Hepatocyte (in vitro differentiated cells): ENCODE measurements at regions not wholly inside any gene's neighbourhood (a gene's known extent, or its start where the extent isn't known, plus 50 kb on each side); places are given as distances from the start of the nearest gene placed in this dataset.
"Not testable (repeated sequence)": the region's sequence is repeated elsewhere in the genome, so short reads cannot be mapped to it uniquely, and the experiment has no call there.

Experiments
- DNase-seq: peaks from one replicate; pipeline ENCODE4 v3.0.0-alpha.2; 2016; ENCODE audit warnings: low spot score
- H2AFZ ChIP-seq: fragments of 200-600 bp; sonication (generic); 2 replicates; pipeline ENCODE4 v1.6.0; 2016; ENCODE audit warnings: antibody characterized with exemption, mild to moderate bottlenecking
- H3K27ac ChIP-seq: fragments of 200-600 bp; sonication (generic); 2 replicates; pipeline ENCODE4 v1.5.1; 2016; ENCODE audit warnings: mild to moderate bottlenecking
- H3K27me3 ChIP-seq: fragments of 200-600 bp; sonication (generic); 2 replicates; pipeline ENCODE4 v1.6.1; 2016
- H3K36me3 ChIP-seq: fragments of 200-600 bp; sonication (generic); replicated peaks from 2 replicates; pipeline ENCODE4 v1.5.1; 2016; ENCODE audit warnings: low read depth; ENCODE audit not compliant: insufficient read depth
- H3K4me1 ChIP-seq: fragments of 200-600 bp; sonication (generic); 2 replicates; pipeline ENCODE4 v1.5.1; 2016; ENCODE audit warnings: mild to moderate bottlenecking, moderate library complexity; ENCODE audit not compliant: insufficient read depth
- H3K4me2 ChIP-seq: fragments of 200-600 bp; sonication (generic); 2 replicates; pipeline ENCODE4 v1.6.0; 2016
- H3K4me3 ChIP-seq: fragments of 200-600 bp; sonication (generic); 2 replicates; pipeline ENCODE4 v1.5.1; 2016; ENCODE audit warnings: mild to moderate bottlenecking
- H3K79me2 ChIP-seq: fragments of 200-600 bp; sonication (generic); 2 replicates; pipeline ENCODE4 v1.6.0; 2017; ENCODE audit warnings: mild to moderate bottlenecking
- H3K9me2 ChIP-seq: fragments of 200-600 bp; sonication (generic); replicated peaks from 2 replicates; pipeline ENCODE4 v1.6.0; 2017; ENCODE audit warnings: mild to moderate bottlenecking; ENCODE audit not compliant: insufficient read depth
- H3K9me3 ChIP-seq: fragments of 200-600 bp; sonication (generic); 2 replicates; pipeline ENCODE4 v1.5.1; 2016; ENCODE audit warnings: low read depth, mild to moderate bottlenecking
- H4K20me1 ChIP-seq: fragments of 200-600 bp; sonication (generic); 2 replicates; pipeline ENCODE4 v1.6.0; 2016; ENCODE audit warnings: mild to moderate bottlenecking; ENCODE audit not compliant: insufficient read depth, poor library complexity, severe bottlenecking
- CTCF ChIP-seq: fragments of 200-600 bp; sonication (generic); IDR thresholded peaks from 2 replicates; pipeline ENCODE4 v1.5.1; 2016; ENCODE audit warnings: antibody characterized with exemption, mild to moderate bottlenecking; ENCODE audit not compliant: poor library complexity
- EZH2 ChIP-seq: fragments of 200-600 bp; sonication (generic); IDR thresholded peaks from 2 replicates; pipeline ENCODE4 v1.6.1; 2016; ENCODE audit warnings: antibody characterized with exemption, mild to moderate bottlenecking, borderline replicate concordance
- EZH2phosphoT487 ChIP-seq: fragments of 200-600 bp; sonication (generic); IDR thresholded peaks from one replicate; pipeline ENCODE4 v1.6.1; 2018; ENCODE audit warnings: antibody characterized with exemption, mild to moderate bottlenecking, low read depth, moderate library complexity; ENCODE audit not compliant: unreplicated experiment, severe bottlenecking
- WGBS: methylation state at CpG from one replicate; pipeline ENCODE4 v1.1.6; 2016; ENCODE audit warnings: low lambda C conversion rate; ENCODE audit errors: missing lambda C conversion rate; 5-methylcytosine and 5-hydroxymethylcytosine counted together

- not testable (repeated sequence) for H3K36me3 ChIP-seq, H3K79me2 ChIP-seq, H2AFZ ChIP-seq, H3K9me3 ChIP-seq, H3K27me3 ChIP-seq, H3K9me2 ChIP-seq, H3K4me3 ChIP-seq, H3K4me1 ChIP-seq, H3K27ac ChIP-seq, H4K20me1 ChIP-seq, H3K4me2 ChIP-seq, DNase-seq
- 80% methylated on average over 11 of the region's 21 CpGs for WGBS
Observed at GRCh38 chr1:187616830-187617229, 788.1 kb downstream of the PLA2G4A start.

GRCh38 chr1:187617776-187618175 lies 789.0 kb downstream of the PLA2G4A start:
- TF ChIP-seq CTCF (no peak), EZH2 (no peak), EZH2phosphoT487 (no peak)
- Histone ChIP-seq H3K27me3 (no peaks in the 10 kb centered on the region), H3K9me2 (peaks cover 4% of the 10 kb centered on the region), H3K79me2 (no peaks in the 10 kb centered on the region), H2AFZ (no peak overlapping the region), H3K4me3 (no peak overlapping the region), H3K4me1 (no peaks in the 10 kb centered on the region), H3K4me2 (no peak overlapping the region), H3K36me3 (no peaks in the 10 kb centered on the region), H3K9me3 (no peaks in the 10 kb centered on the region), H3K27ac (no peak overlapping the region), H4K20me1 (no peaks in the 10 kb centered on the region)
- WGBS = 97% methylated on average over 3 of the region's 3 CpGs
- DNase-seq = no peak

- TF ChIP-seq EZH2phosphoT487 (no peak), CTCF (no peak), EZH2 (no peak)
- no peak overlapping the region for H3K4me2 ChIP-seq
- H3K4me1 ChIP-seq = no peaks in the 10 kb centered on the region
- H2AFZ ChIP-seq = no peak overlapping the region
- no peaks in the 10 kb centered on the region for H3K27me3 ChIP-seq
- no peak overlapping the region for H3K4me3 ChIP-seq
- no peaks in the 10 kb centered on the region for H3K36me3 ChIP-seq
- H4K20me1 ChIP-seq = no peaks in the 10 kb centered on the region
- H3K27ac ChIP-seq = no peak overlapping the region
- H3K9me2 ChIP-seq = peaks cover 4% of the 10 kb centered on the region
- no peak for DNase-seq
- no peaks in the 10 kb centered on the region for H3K79me2 ChIP-seq
- no peaks in the 10 kb centered on the region for H3K9me3 ChIP-seq
Observed at GRCh38 chr1:187619175-187619574, 790.4 kb downstream of the PLA2G4A start.

DNA sequence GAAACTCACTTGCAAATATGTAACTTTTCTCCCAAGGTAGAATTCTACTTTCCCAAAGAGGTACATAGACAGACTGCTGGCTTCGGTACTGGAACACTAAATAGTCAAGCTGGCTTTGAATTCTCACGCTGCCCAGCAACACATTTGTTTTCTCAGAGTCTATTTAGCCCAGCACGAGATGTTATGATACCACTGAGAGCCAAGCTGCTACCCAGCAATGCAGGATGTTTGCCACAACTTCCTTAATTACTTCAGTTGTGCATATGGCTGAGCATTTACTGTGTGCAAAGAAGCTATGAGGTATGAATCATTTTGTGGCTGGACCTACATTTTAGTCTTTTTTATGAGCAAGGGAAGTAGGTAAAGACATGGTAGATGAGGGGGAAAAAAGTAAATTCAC lies 793.2 kb downstream of the PLA2G4A start:
- WGBS = 79% methylated on average over 3 of the region's 3 CpGs
- Histone ChIP-seq H3K9me2 (peaks cover 4% of the 10 kb centered on the region), H3K9me3 (no peaks in the 10 kb centered on the region), H2AFZ (no peak overlapping the region), H4K20me1 (no peaks in the 10 kb centered on the region), H3K4me2 (no peak overlapping the region), H3K4me3 (no peak overlapping the region), H3K4me1 (no peaks in the 10 kb centered on the region), H3K27me3 (no peaks in the 10 kb centered on the region), H3K36me3 (no peaks in the 10 kb centered on the region), H3K27ac (no peak overlapping the region), H3K79me2 (no peaks in the 10 kb centered on the region)
- no peak for TF ChIP-seq EZH2phosphoT487
- no peak for TF ChIP-seq CTCF
- no peak for TF ChIP-seq EZH2
- no peak for DNase-seq
